Umbilical cord (tissue), 1 donor: ENCODE measurements at regions not wholly inside any gene's neighbourhood (a gene's known extent, or its start where the extent isn't known, plus 50 kb on each side); places are given as distances from the start of the nearest gene placed in this dataset.

ENCODE experiments used
- DNase-seq: peaks from one replicate; pipeline ENCODE4 v3.0.0-alpha.2; 2015; ENCODE audit warnings: low spot score

DNA sequence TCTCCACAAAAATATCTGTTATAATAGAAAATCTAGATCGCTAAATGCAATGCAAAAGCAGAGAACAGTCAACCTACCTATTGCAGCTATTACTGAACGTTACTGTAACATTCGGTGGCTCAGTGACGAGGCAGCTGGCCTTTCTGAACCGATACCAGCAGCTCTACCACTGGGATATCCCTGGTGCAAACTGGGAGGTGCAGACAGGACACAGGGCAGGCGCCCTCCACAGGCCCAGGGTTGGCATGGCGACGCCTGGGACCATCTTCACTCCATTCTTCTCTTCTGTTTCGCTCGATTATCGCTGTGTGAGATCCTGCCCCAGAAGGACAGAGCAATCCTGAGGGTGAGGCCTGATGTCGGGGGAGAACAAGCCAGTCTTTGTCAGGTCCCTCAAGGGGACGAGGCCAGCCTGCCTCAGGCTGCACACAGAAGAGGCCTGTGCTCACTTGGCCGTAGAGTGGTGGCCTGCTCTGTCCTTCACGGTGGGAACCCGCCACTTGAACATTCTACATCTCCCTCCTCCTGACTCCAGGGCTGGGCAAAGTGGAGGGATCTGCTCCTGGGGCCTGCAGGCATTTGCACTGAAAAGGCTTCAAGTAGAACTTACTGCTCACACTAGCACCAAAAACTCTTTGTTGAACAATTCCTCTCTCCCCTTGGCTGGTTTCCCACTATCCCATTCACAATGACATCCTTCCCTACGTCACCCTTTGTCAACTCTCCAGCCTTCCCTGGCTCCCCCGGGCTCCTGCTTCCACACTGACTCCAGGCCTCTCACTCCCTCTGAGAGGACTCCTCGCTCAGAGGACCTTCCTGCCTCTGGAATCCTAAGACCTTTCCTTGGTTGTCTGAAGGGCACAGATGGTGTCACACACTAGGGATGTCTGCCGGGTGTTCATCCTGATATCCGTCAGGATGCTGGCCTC lies 49.7 kb downstream of the CYRIA start:
- DNase-seq: no peak

- DNase-seq: no peak
Measured at GRCh38 chr2:16615246-16615645, 50.4 kb downstream of the CYRIA start.

DNA sequence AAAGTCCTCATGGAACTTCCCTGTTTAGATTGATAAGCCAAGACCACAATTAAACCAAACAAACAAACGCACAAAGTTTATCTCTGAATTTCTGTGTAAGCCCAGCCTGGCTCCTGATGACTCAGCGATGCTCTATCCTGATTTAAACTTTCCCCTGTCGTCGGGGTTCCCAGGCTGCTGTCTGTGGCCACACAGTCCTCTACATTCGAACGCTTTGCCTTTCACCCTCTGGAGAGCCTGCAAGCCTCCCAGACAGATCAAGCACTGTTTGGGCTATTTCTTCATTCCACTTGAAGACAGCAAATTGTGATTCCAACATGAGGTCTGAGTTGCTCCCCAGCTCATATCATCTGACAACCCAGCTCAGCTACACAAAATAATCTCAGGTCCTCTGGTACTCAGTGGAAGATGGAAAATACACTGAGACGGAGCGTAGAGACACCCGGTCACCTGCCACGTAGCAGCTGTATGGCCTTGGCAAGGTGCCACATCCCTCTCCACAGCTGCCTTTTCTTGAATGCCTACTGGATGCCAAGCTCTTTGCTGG lies 51.2 kb downstream of the CYRIA start:
- peak; percentile 18 for DNase-seq

DNA sequence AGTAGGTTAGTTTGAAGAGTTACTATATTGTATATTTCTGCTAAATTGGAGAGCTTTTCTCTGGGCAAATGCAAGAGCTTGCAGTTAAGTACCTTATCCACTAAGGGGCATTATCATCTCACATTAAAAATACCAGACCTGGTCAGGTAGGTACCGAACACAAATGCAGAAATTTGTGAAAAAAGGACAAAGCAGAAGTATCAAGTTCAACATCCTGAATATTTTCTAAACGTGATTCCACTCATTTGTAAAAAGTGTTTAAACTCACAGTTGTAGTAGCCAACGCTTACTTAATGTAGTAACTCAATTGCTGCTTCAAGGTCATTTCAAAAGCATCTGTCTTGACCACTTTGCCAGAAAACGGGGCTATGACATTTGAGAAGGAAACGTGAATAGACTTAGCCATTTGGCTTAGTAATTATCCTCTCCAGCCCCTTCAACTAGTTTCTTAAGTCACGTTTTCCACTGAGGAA lies 52.1 kb downstream of the CYRIA start:
- DNase-seq: peak; percentile 41

DNA sequence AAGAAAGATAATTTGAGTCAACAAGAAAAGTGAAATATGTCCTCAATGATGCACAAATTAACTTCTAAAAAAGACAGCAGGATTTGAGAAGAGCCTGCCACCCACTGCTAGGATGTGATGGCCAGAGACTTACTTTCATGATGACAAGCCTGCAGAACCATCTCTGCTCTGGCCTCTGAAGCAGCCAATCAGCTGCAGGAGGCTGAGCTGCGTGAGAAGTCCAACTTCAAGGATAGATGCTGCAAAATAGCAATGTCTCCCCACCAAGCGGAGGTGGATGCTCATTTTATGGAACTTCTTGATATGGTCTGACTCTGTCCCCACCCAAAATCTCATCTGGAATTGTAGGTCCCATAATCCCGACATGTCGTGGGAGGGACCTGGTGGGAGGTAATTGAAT lies 53.1 kb downstream of the CYRIA start:
- DNase-seq: no peak

DNA sequence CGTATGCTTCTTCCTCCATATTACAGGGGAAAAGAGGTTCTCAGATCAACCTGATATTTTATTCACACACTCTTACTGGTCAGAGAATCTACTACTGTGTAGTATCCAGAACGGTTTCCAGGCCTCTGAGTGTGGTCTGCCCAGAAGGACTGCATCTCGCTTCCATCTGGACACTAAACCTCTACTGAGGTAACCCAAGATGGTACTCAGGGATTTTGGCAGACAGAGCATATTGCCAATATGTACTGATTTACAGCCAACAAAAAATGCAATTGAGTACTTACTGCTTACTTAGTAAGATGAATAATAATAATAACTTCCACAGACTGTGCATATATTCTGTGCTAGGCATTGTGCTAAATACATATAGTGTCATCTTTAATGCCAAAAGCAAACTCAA lies 55.8 kb downstream of the CYRIA start:
- DNase-seq: no peak

- DNase-seq: peak; percentile 90
Measured at GRCh38 chr2:16608661-16609643, 56.7 kb downstream of the CYRIA start.

- peak; percentile 75 for DNase-seq
Measured at GRCh38 chr2:16607301-16607700, 58.3 kb downstream of the CYRIA start.

GRCh38 chr2:16604236-16604635 lies 61.4 kb downstream of the CYRIA start:
- DNase-seq: no peak

- no peak for DNase-seq
Measured at GRCh38 chr2:16591370-16591933, 74.2 kb downstream of the CYRIA start.

DNA sequence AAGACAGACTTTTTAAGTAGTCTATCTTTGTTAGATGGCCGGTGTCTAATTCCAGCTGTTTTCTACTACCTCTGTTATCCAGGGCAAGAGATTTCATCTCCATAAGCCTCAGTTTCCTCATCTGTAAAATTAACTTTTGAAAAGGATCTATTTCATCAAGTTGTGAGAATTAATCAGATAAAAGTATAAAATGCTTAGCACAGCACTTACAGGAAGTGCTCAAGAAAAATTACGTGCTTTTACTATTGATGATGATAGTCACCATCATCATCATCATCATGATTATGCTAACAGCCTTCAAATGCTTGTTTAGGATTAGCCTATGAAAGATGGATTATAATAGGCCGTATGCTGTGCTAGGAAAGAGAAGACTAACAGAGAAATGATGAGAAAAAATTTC lies 76.2 kb downstream of the CYRIA start:
- DNase-seq: no peak

- DNase-seq: no peak
Measured at GRCh38 chr2:16588565-16588964, 77.1 kb downstream of the CYRIA start.

DNA sequence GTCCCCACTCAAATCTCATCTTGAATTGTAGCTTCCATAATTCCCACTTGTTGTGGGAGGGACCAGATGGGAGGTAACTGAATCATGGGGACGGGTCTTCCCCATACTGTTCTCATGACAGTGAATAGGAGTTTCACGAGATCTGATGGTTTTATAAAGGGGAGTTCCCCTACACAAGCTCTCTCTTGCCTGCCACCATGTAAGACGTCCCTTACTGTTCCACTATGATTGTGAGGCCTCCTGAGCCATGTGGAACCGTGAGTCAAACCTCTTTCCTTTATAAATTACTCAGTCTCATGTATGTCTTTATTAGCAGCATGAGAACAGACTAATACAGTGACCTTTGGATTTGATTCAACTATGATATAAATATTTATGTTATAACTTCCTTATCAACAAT lies 78.0 kb downstream of the CYRIA start:
- no peak for DNase-seq

GRCh38 chr2:16584824-16585540 lies 80.7 kb downstream of the CYRIA start:
- DNase-seq: no peak

DNA sequence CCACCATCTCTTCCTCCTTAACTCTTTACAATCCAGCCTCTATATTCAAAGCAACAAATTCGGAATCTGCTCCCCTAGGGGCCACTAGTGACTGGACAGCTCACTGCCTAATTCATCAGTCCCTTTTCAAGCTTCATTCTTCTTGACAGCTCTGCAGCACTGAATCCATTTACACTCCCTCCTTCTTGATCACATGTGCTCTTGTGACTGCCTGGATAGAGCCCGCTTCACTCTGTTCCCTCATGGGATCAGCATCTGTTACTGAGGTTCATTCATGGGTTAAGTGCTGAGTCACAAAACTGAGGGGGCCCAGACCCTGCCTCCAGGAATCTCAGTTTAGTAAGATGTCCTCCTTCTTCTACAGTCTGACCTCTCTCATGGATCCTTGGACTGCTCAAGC lies 81.5 kb downstream of the CYRIA start:
- DNase-seq: no peak

- no peak for DNase-seq
Measured at GRCh38 chr2:16581241-16581640, 84.4 kb downstream of the CYRIA start.

GRCh38 chr2:16578081-16578480 lies 87.6 kb downstream of the CYRIA start:
- no peak for DNase-seq

- no peak for DNase-seq
Measured at GRCh38 chr2:16570516-16570915, 95.1 kb downstream of the CYRIA start.

DNA sequence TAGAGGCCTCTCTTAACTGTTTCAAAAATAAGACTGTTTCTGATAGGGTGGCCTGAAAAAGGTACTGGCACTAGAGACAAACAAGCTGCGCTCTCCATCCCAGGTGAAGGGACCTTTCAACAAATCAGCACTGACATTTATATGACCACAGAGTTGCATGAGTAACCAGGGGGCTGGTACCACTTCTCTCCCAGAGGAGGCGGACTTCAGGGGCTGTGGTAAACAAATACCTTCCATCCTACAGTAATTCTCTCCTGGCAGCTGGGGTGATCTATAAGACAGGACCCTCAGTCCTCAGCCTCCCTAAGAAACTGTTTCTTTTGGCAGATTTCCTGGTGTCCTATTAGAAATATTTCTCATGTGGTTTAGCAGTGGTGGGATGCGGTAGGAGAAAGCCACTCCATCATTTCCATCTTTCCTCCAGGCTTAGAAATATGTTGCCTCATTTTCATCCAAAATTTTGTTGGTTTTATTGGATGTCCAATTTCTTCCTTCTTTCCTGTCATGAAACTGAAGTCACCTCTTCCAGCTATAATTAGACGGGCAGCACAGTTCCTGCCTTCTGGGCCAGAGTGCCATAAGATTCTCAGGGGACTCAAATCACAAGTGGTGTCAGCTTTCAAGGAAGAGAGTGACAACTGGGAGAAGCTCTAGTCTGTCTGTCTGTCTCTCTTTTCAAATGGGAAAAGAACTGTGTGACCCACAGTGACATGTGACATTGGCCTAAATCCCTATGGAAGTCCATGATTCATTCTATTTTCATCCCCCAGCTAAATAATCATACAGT lies 96.4 kb downstream of the CYRIA start:
- no peak for DNase-seq

GRCh38 chr2:16566701-16567100 lies 98.9 kb downstream of the CYRIA start:
- DNase-seq: no peak
